K562 (cell line): ENCODE measurements at regions not wholly inside any gene's neighbourhood (a gene's known extent, or its start where the extent isn't known, plus 50 kb on each side); places are given as distances from the start of the nearest gene placed in this dataset.
"Not testable (repeated sequence)": the region's sequence is repeated elsewhere in the genome, so short reads cannot be mapped to it uniquely, and the experiment has no call there.

Experiments used
- ATAC-seq: fragments of 200-7000 bp; cut with Tn5 transposase; 3 replicates; pipeline ENCODE4 v1.9.1; 2020; ENCODE audit warnings: moderate library complexity
- BruUV-seq: library from RNA; stranded (reverse); fragments of 400-500 nt; replicated peaks from 2 replicates; lab custom pipeline; 2021; lab: Mats Ljungman, UMichigan
- CTCF ChIA-PET: fragments of 300-600 bp; formaldehyde crosslinking; extraction: SDS; loops from one replicate; lab custom pipeline; 2021; ENCODE audit warnings: low intra/inter-chr PET ratio; lab: Yijun Ruan, JAX
- POLR2A ChIA-PET: fragments of 300-600, 350-650 bp; sonication (Branson Sonifier 250); formaldehyde crosslinking; extraction: SDS; loops from one replicate; lab custom pipeline; 2021; ENCODE audit warnings: antibody characterized with exemption, inconsistent platforms; lab: Yijun Ruan, JAX
- DNase-seq, 4 experiments: peaks; one replicate each; pipeline versions ENCODE4 v3.0.0 to v3.0.0-alpha.2; 2011 to 2018; ENCODE audit warnings: low spot score in 3 of 4, mixed read lengths in 3 of 4; ENCODE audit errors: extremely low read depth in 1 of 4
- FAIRE-seq: peaks from 2 replicates; lab custom pipeline; 2011; peaks lifted over from hg19 to GRCh38; lab: Jason Lieb, UNC
- H2AFZ ChIP-seq: 2 replicates; pipeline ENCODE4 v1.6.0; 2011; ENCODE audit warnings: low read depth, low read length, control low read depth, inconsistent platforms
- H3K27ac ChIP-seq: fragments of 200-600 bp; 3 replicates; pipeline ENCODE4 v1.8.0; 2011; ENCODE audit warnings: low read depth, mild to moderate bottlenecking, control low read depth, inconsistent platforms, low read length, moderate library complexity, mixed read lengths; ENCODE audit errors: extremely low read depth
- H3K27me3 ChIP-seq, 2 experiments: fragments of 300-600 bp in 1 of 2; 2 replicates in 1 of 2; 3 replicates in 1 of 2; pipeline versions ENCODE4 v1.6.0 to v1.8.0; 2011; ENCODE audit warnings: inconsistent platforms in 2 of 2, low read length in 2 of 2, mild to moderate bottlenecking in 1 of 2, mixed read lengths in 1 of 2, moderate library complexity in 1 of 2; ENCODE audit not compliant: control insufficient read depth in 2 of 2, insufficient read depth in 2 of 2
- H3K36me3 ChIP-seq: fragments of 300-600 bp; 3 replicates; pipeline ENCODE4 v1.8.0; 2011; ENCODE audit warnings: mild to moderate bottlenecking, low read length, inconsistent platforms; ENCODE audit not compliant: control insufficient read depth, insufficient read depth
- H3K4me1 ChIP-seq, 2 experiments: fragments of 200-600 bp in 1 of 2; replicated peaks in 1 of 2; 2 replicates in 1 of 2; 3 replicates in 1 of 2; pipeline versions ENCODE4 v1.5.1 to v1.8.0; 2011; ENCODE audit warnings: inconsistent platforms in 2 of 2, low read length in 2 of 2, mild to moderate bottlenecking in 1 of 2, mixed read lengths in 1 of 2, moderate library complexity in 1 of 2; ENCODE audit not compliant: control insufficient read depth in 2 of 2, insufficient read depth in 2 of 2
- H3K4me2 ChIP-seq: 2 replicates; pipeline ENCODE4 v1.6.1; 2011; ENCODE audit warnings: low read length, control low read depth, inconsistent platforms, mixed read lengths; ENCODE audit not compliant: insufficient read depth
- H3K4me3 ChIP-seq: fragments of 200-600 bp; sonication (generic), shearing (Covaris generic); 2 replicates; pipeline ENCODE4 v1.5.1; 2016; ENCODE audit warnings: control low read depth, inconsistent platforms
- H3K79me2 ChIP-seq: fragments of 200-600 bp; 3 replicates; pipeline ENCODE4 v1.8.0; 2011; ENCODE audit warnings: low read length, inconsistent platforms; ENCODE audit not compliant: control insufficient read depth, insufficient read depth
- H3K9ac ChIP-seq, 2 experiments: 2 replicates each; pipeline versions ENCODE4 v1.6.0 to v1.6.1; 2011; ENCODE audit warnings: low read depth in 2 of 2, low read length in 2 of 2, control low read depth in 1 of 2, inconsistent platforms in 1 of 2, mild to moderate bottlenecking in 1 of 2, mixed read lengths in 1 of 2; ENCODE audit not compliant: insufficient read depth in 1 of 2
- H3K9me1 ChIP-seq: one replicate; pipeline ENCODE4 v1.6.0; 2011; ENCODE audit warnings: inconsistent platforms, mild to moderate bottlenecking, low read length, moderate library complexity; ENCODE audit not compliant: control insufficient read depth, insufficient read depth
- H3K9me3 ChIP-seq: replicated peaks from 2 replicates; pipeline ENCODE4 v1.5.1; 2011; ENCODE audit warnings: low read depth, low read length, inconsistent platforms; ENCODE audit not compliant: control insufficient read depth, insufficient read depth
- H4K20me1 ChIP-seq: replicated peaks from 2 replicates; pipeline ENCODE4 v1.6.1; 2011; ENCODE audit warnings: low read length, inconsistent platforms, mixed read lengths; ENCODE audit not compliant: control insufficient read depth, insufficient read depth
- CEBPB ChIP-seq: fragments of 450-650 bp; IDR thresholded peaks from 2 replicates; pipeline ENCODE4 v1.6.1; 2016; ENCODE audit warnings: missing genetic modification characterization, missing compliant biosample characterization
- EWSR1 ChIP-seq: fragments of 450-650 bp; IDR thresholded peaks from 2 replicates; pipeline ENCODE4 v1.6.1; 2018; ENCODE audit warnings: borderline replicate concordance, mild to moderate bottlenecking, low read depth, moderate library complexity; ENCODE audit not compliant: partially characterized antibody
- WGBS: fragments of 100-300 bp; shearing (Covaris generic); methylation state at CpG from one replicate; pipeline ENCODE4 v1.1.6; 2016; ENCODE audit warnings: low coverage, mixed read lengths; ENCODE audit not compliant: insufficient coverage; ENCODE audit errors: missing lambda C conversion rate; 5-methylcytosine and 5-hydroxymethylcytosine counted together
- in situ Hi-C: fragments of 300-500 bp; cut with MboI; formaldehyde crosslinking; loops from 4 replicates; pipeline ENCODE4 v1.15.0; 2018; ENCODE audit warnings: inconsistent platforms, mixed read lengths
- intact Hi-C: fragments of 100-400 bp; cut with micrococcal nuclease; formaldehyde crosslinking; loops from 2 replicates; pipeline ENCODE4 v1.14.2; 2022
- TF ChIP-seq, protein P1 (sequence below), 3 experiments: fragments of 200-800 bp in 1 of 3; fragments of 250-450 bp in 1 of 3; fragments of 450-650 bp in 1 of 3; sonication (Bioruptor Pico) in 1 of 3; sonication (Bioruptor generic) in 1 of 3; formaldehyde crosslinking in 1 of 3; IDR thresholded peaks; 2 replicates each; pipeline versions ENCODE4 v1.6.1 to v1.8.0; 2016 to 2022; ENCODE audit warnings: mild to moderate bottlenecking in 2 of 3, missing genetic modification characterization in 2 of 3, missing compliant biosample characterization in 1 of 3, moderate library complexity in 1 of 3

GRCh38 chr20:53727239-53727638, 133.6 kb upstream of the ZNF217 start:
- H3K9me1 ChIP-seq, H3K4me3 ChIP-seq, H3K9me3 ChIP-seq, DNase-seq, in situ Hi-C loops, H3K27me3 ChIP-seq, H3K9ac ChIP-seq, H3K4me2 ChIP-seq, H3K4me1 ChIP-seq, H2AFZ ChIP-seq, ATAC-seq, H3K36me3 ChIP-seq, H3K27ac ChIP-seq, intact Hi-C loops, H4K20me1 ChIP-seq, BruUV-seq, CTCF ChIA-PET, H3K79me2 ChIP-seq: not testable (repeated sequence)
- POLR2A ChIA-PET = interaction anchor here (0.6 kb wide), 1 partner anchor 190 kb away, joined by 3 read pairs; no protein-coding TSS in a partner anchor
- TF ChIP-seq, protein P1, sequence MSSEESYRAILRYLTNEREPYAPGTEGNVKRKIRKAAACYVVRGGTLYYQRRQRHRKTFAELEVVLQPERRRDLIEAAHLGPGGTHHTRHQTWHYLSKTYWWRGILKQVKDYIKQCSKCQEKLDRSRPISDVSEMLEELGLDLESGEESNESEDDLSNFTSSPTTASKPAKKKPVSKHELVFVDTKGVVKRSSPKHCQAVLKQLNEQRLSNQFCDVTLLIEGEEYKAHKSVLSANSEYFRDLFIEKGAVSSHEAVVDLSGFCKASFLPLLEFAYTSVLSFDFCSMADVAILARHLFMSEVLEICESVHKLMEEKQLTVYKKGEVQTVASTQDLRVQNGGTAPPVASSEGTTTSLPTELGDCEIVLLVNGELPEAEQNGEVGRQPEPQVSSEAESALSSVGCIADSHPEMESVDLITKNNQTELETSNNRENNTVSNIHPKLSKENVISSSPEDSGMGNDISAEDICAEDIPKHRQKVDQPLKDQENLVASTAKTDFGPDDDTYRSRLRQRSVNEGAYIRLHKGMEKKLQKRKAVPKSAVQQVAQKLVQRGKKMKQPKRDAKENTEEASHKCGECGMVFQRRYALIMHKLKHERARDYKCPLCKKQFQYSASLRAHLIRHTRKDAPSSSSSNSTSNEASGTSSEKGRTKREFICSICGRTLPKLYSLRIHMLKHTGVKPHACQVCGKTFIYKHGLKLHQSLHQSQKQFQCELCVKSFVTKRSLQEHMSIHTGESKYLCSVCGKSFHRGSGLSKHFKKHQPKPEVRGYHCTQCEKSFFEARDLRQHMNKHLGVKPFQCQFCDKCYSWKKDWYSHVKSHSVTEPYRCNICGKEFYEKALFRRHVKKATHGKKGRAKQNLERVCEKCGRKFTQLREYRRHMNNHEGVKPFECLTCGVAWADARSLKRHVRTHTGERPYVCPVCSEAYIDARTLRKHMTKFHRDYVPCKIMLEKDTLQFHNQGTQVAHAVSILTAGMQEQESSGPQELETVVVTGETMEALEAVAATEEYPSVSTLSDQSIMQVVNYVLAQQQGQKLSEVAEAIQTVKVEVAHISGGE (CRISPR knock-in tag; IDR thresholded peaks at IDR 0.05) = peak in 1 of 3 experiments; percentile 84; a peak in 1 of 6 replicates
- peak; percentile 58 for TF ChIP-seq EWSR1
- peak; percentile 71 for TF ChIP-seq CEBPB
- peak; percentile 23 for FAIRE-seq
- 68% methylated on average over 4 of the region's 4 CpGs for WGBS
